Activated T-helper 17 cell treated with anti-CD3 and anti-CD28 coated beads, Interleukin-2, amount 50 U/mL, for 72 hours (primary cell): ENCODE measurements at regions not wholly inside any gene's neighbourhood (a gene's known extent, or its start where the extent isn't known, plus 50 kb on each side); places are given as distances from the start of the nearest gene placed in this dataset.

Experiments used
- ATAC-seq: fragments of 150-1000 bp; cut with Tn5 transposase; replicated peaks from 2 replicates; pipeline ENCODE4 v1.10.0; 2021; ENCODE audit warnings: mild to moderate bottlenecking, moderate library complexity
- H3K27ac Mint-ChIP-seq: one replicate; pipeline ENCODE4 v1.8.0; 2022; ENCODE audit warnings: mixed read lengths
- H3K27me3 Mint-ChIP-seq: one replicate; pipeline ENCODE4 v1.8.0; 2022; ENCODE audit warnings: mixed read lengths
- H3K36me3 Mint-ChIP-seq: one replicate; pipeline ENCODE4 v1.8.0; 2022; ENCODE audit warnings: low read depth, mild to moderate bottlenecking, mixed read lengths
- H3K4me1 Mint-ChIP-seq: one replicate; pipeline ENCODE4 v1.8.0; 2022; ENCODE audit warnings: mixed read lengths
- H3K4me3 Mint-ChIP-seq: one replicate; pipeline ENCODE4 v1.8.0; 2022; ENCODE audit warnings: mild to moderate bottlenecking, mixed read lengths
- H3K9me3 Mint-ChIP-seq: one replicate; pipeline ENCODE4 v1.8.0; 2022; ENCODE audit warnings: mixed read lengths

GRCh38 chr19:29111576-29111975, 101.4 kb downstream of the UQCRFS1 start:
- H3K36me3 Mint-ChIP-seq, result no peaks in the 10 kb centered on the region
- H3K4me1 Mint-ChIP-seq, result no peaks in the 10 kb centered on the region
- no peak for ATAC-seq
- H3K4me3 Mint-ChIP-seq, result no peak overlapping the region
- H3K27ac Mint-ChIP-seq, result no peak overlapping the region
- H3K9me3 Mint-ChIP-seq, result no peaks in the 10 kb centered on the region
- no peaks in the 10 kb centered on the region for H3K27me3 Mint-ChIP-seq

- H3K36me3 Mint-ChIP-seq, result no peaks in the 10 kb centered on the region
- H3K4me1 Mint-ChIP-seq, result no peaks in the 10 kb centered on the region
- no peak overlapping the region for H3K4me3 Mint-ChIP-seq
- ATAC-seq, result no peak
- H3K9me3 Mint-ChIP-seq, result no peaks in the 10 kb centered on the region
- H3K27ac Mint-ChIP-seq, result no peak overlapping the region
- no peaks in the 10 kb centered on the region for H3K27me3 Mint-ChIP-seq
Observed at GRCh38 chr19:29107831-29108230, 105.1 kb downstream of the UQCRFS1 start.

GRCh38 chr19:29106346-29106885, 106.5 kb downstream of the UQCRFS1 start:
- H3K36me3 Mint-ChIP-seq, result no peaks in the 10 kb centered on the region
- H3K4me1 Mint-ChIP-seq, result no peaks in the 10 kb centered on the region
- no peak overlapping the region for H3K4me3 Mint-ChIP-seq
- no peak overlapping the region for H3K27ac Mint-ChIP-seq
- ATAC-seq, result no peak
- peaks cover 6% of the 10 kb centered on the region for H3K9me3 Mint-ChIP-seq
- no peaks in the 10 kb centered on the region for H3K27me3 Mint-ChIP-seq

- Mint-ChIP-seq H3K36me3 (no peaks in the 10 kb centered on the region), H3K27me3 (no peaks in the 10 kb centered on the region), H3K4me3 (no peak overlapping the region), H3K9me3 (peaks cover 6% of the 10 kb centered on the region), H3K27ac (no peak overlapping the region), H3K4me1 (no peaks in the 10 kb centered on the region)
- no peak for ATAC-seq
Observed at GRCh38 chr19:29105629-29106292, 107.2 kb downstream of the UQCRFS1 start.

- H3K4me1 Mint-ChIP-seq, result no peaks in the 10 kb centered on the region
- H3K36me3 Mint-ChIP-seq, result no peaks in the 10 kb centered on the region
- no peak overlapping the region for H3K27ac Mint-ChIP-seq
- peaks cover 6% of the 10 kb centered on the region for H3K9me3 Mint-ChIP-seq
- H3K4me3 Mint-ChIP-seq, result no peak overlapping the region
- no peaks in the 10 kb centered on the region for H3K27me3 Mint-ChIP-seq
- no peak for ATAC-seq
Observed at GRCh38 chr19:29104605-29105241, 108.2 kb downstream of the UQCRFS1 start.

- Mint-ChIP-seq H3K4me1 (no peaks in the 10 kb centered on the region), H3K27me3 (no peaks in the 10 kb centered on the region)
- no peak for ATAC-seq
Observed at GRCh38 chr19:29098863-29099481, 114.0 kb downstream of the UQCRFS1 start.

GRCh38 chr19:29098091-29098490, 114.9 kb downstream of the UQCRFS1 start:
- Mint-ChIP-seq H3K9me3 (peaks cover 6% of the 10 kb centered on the region), H3K27me3 (no peaks in the 10 kb centered on the region), H3K36me3 (no peaks in the 10 kb centered on the region), H3K4me1 (no peaks in the 10 kb centered on the region), H3K4me3 (no peak overlapping the region), H3K27ac (no peak overlapping the region)
- ATAC-seq, result no peak

More at GRCh38 chr19:29098863-29099481, 114.0 kb downstream of the UQCRFS1 start:
- H3K4me3 Mint-ChIP-seq, result no peak overlapping the region
- no peaks in the 10 kb centered on the region for H3K36me3 Mint-ChIP-seq
- peaks cover 6% of the 10 kb centered on the region for H3K9me3 Mint-ChIP-seq
- H3K27ac Mint-ChIP-seq, result no peak overlapping the region

GRCh38 chr19:29096896-29097295, 116.1 kb downstream of the UQCRFS1 start:
- no peaks in the 10 kb centered on the region for H3K27me3 Mint-ChIP-seq
- no peak for ATAC-seq
- H3K27ac Mint-ChIP-seq, result no peak overlapping the region
- H3K36me3 Mint-ChIP-seq, result no peaks in the 10 kb centered on the region
- no peak overlapping the region for H3K4me3 Mint-ChIP-seq
- no peaks in the 10 kb centered on the region for H3K9me3 Mint-ChIP-seq
- H3K4me1 Mint-ChIP-seq, result no peaks in the 10 kb centered on the region

GRCh38 chr19:29093553-29093908, 119.4 kb downstream of the UQCRFS1 start:
- H3K27ac Mint-ChIP-seq, result no peak overlapping the region
- ATAC-seq, result no peak
- no peaks in the 10 kb centered on the region for H3K27me3 Mint-ChIP-seq
- H3K36me3 Mint-ChIP-seq, result no peaks in the 10 kb centered on the region
- H3K4me1 Mint-ChIP-seq, result no peaks in the 10 kb centered on the region
- no peak overlapping the region for H3K4me3 Mint-ChIP-seq
- no peaks in the 10 kb centered on the region for H3K9me3 Mint-ChIP-seq

GRCh38 chr19:29092712-29093552, 120.0 kb downstream of the UQCRFS1 start:
- Mint-ChIP-seq H3K9me3 (no peaks in the 10 kb centered on the region), H3K4me3 (no peak overlapping the region)
- no peak for ATAC-seq

GRCh38 chr19:29090783-29091526, 122.0 kb downstream of the UQCRFS1 start:
- no peak for ATAC-seq
- no peak overlapping the region for H3K4me3 Mint-ChIP-seq
- no peaks in the 10 kb centered on the region for H3K36me3 Mint-ChIP-seq
- H3K27me3 Mint-ChIP-seq, result no peaks in the 10 kb centered on the region
- H3K27ac Mint-ChIP-seq, result no peak overlapping the region
- no peaks in the 10 kb centered on the region for H3K9me3 Mint-ChIP-seq
- H3K4me1 Mint-ChIP-seq, result no peaks in the 10 kb centered on the region

More at GRCh38 chr19:29092712-29093552, 120.0 kb downstream of the UQCRFS1 start:
- Mint-ChIP-seq H3K4me1 (no peaks in the 10 kb centered on the region), H3K36me3 (no peaks in the 10 kb centered on the region), H3K27me3 (no peaks in the 10 kb centered on the region), H3K27ac (no peak overlapping the region)

- Mint-ChIP-seq H3K27me3 (peaks cover 7% of the 10 kb centered on the region), H3K4me3 (no peak overlapping the region), H3K4me1 (no peaks in the 10 kb centered on the region), H3K9me3 (no peaks in the 10 kb centered on the region), H3K27ac (no peak overlapping the region), H3K36me3 (no peaks in the 10 kb centered on the region)
- ATAC-seq, result no peak
Observed at GRCh38 chr19:29089315-29089870, 123.6 kb downstream of the UQCRFS1 start.

GRCh38 chr19:29088761-29089160, 124.2 kb downstream of the UQCRFS1 start:
- H3K36me3 Mint-ChIP-seq, result no peaks in the 10 kb centered on the region
- no peak for ATAC-seq
- no peaks in the 10 kb centered on the region for H3K4me1 Mint-ChIP-seq
- no peak overlapping the region for H3K4me3 Mint-ChIP-seq
- no peaks in the 10 kb centered on the region for H3K9me3 Mint-ChIP-seq
- H3K27ac Mint-ChIP-seq, result no peak overlapping the region
- H3K27me3 Mint-ChIP-seq, result peaks cover 7% of the 10 kb centered on the region
